HG03520 (cell line): ENCODE measurements at regions not wholly inside any gene's neighbourhood (a gene's known extent, or its start where the extent isn't known, plus 50 kb on each side); places are given as distances from the start of the nearest gene placed in this dataset.

Experiments
- ATAC-seq: cut with Tn5 transposase; IDR thresholded peaks from one replicate; pipeline ENCODE4 v1.9.1; 2021; ENCODE audit warnings: mild to moderate bottlenecking, moderate library complexity; ENCODE audit not compliant: unreplicated experiment

GRCh38 chr5:4159681-4160080, 564.0 kb downstream of the IRX1 start:
- ATAC-seq: no peak

GRCh38 chr5:4164167-4164566, 568.5 kb downstream of the IRX1 start:
- no peak for ATAC-seq

DNA sequence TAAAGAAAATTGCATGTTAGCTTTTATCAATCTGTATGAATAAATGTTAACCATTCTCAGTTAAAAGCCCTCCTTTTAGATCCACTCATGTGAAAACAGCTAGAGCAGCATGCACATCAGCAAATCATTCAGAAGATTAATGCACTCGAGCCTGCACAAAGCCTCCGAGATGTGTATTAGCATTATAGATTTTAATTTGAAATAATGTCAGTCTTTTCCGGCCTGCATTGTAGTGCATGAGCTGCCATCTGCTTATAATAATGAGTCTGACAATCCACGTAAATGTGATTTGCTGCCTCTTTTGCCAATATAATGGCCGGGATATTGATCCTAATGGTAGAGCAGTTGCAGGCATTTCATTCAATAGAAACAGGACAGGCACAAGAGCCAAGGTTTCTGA, 585.1 kb downstream of the IRX1 start:
- ATAC-seq: no peak

DNA sequence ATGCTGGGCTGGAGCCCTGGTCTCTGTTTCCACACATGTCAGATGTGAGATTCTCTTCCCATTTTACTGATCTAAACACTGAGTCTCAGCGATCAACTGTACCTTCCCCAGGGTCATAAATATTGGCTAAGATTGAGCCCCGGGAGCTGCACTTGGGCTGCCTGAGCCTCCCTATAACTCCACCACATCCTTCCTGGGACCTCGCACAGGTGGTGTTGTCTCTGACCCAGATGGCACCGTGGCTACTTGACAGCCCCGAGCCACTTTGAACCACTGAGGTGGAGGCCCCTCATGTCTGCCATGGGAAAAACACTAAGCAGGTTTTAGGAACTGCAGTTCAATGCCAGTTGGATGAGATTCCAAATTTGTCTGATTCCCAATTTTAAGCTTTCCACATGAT, 586.5 kb downstream of the IRX1 start:
- no peak for ATAC-seq

- ATAC-seq: no peak
Observed at GRCh38 chr5:4185127-4185526, 589.5 kb downstream of the IRX1 start.

GRCh38 chr5:4188704-4189103, 593.1 kb downstream of the IRX1 start:
- ATAC-seq: no peak

DNA sequence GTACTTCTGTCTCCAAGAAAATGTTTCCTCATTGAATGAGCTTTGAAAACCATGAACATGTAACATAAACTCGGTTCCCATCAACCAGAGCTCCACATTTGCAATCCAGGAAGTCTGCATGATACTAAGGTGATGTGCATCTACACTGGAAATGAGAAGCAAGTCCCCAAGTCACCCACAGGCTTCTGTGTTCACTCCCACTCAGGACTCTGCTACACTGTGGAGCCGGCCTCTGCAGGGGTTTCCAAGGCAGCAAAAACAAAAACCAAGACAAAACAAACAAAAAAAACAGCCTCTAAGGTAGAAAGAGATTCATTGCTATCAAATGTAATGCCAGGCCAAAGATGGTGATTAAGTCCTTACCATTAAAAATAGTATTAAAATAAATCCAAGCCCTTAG, 593.7 kb downstream of the IRX1 start:
- ATAC-seq: no peak

GRCh38 chr5:4191041-4191440, 595.4 kb downstream of the IRX1 start:
- ATAC-seq: no peak

DNA sequence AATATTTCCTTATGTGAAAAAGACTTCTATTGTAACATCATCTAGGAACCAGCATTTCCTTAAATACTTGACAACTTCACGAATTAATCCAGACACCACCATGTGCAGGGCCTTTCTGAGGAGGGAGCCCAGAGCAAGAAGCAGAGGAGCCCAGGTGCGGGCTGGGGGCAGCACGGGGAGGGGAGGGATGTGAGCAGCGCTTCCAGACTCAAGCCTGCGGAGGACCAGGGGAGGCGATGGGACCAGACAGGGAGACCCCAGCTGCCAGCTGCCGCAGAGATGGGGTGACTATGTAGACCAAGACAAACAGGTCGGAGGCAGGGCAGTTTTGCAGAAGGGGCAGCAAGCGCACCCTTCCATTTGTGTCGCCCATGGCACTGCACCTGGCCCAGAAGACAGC, 596.1 kb downstream of the IRX1 start:
- ATAC-seq: no peak

- no peak for ATAC-seq
Observed at GRCh38 chr5:4192111-4192510, 596.5 kb downstream of the IRX1 start.

DNA sequence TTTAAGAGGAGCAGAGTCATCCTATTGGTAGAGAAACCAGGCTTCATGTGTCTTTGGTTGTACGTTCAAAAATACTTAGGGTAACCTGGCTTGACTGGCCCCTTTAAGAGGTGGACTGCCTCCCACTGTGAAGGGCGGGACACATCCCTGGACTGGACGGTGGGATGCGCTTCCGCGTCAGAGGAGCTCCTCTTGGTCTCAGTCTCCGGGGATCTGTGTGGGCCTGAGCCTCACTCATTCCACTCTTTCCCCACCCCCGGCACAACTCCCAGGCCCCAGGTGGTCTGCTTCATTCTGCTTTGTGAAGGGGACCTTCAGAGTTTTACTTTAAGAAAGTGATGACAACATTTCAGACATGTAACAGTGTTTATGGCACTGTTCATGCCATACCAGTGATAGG, 601.1 kb downstream of the IRX1 start:
- no peak for ATAC-seq

DNA sequence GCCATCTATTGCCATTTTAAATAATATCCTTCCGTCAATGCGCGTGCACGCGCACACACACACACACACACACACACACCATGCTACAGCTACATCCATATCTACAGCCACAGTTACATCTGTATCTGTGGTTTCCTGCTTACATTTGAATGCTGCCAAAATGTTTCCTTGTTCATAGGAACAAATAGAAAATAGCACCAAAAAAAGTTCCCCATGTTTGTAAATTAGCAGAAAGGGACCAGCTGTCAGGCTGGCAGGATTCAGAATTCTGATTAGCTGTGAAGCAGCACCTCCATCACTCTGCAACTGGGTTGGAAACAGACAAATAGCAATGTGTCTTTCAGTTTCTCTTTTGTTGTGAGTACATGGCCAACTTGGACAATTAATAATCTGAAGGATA, 601.5 kb downstream of the IRX1 start:
- ATAC-seq: no peak

GRCh38 chr5:4198461-4198860, 602.8 kb downstream of the IRX1 start:
- ATAC-seq: no peak

DNA sequence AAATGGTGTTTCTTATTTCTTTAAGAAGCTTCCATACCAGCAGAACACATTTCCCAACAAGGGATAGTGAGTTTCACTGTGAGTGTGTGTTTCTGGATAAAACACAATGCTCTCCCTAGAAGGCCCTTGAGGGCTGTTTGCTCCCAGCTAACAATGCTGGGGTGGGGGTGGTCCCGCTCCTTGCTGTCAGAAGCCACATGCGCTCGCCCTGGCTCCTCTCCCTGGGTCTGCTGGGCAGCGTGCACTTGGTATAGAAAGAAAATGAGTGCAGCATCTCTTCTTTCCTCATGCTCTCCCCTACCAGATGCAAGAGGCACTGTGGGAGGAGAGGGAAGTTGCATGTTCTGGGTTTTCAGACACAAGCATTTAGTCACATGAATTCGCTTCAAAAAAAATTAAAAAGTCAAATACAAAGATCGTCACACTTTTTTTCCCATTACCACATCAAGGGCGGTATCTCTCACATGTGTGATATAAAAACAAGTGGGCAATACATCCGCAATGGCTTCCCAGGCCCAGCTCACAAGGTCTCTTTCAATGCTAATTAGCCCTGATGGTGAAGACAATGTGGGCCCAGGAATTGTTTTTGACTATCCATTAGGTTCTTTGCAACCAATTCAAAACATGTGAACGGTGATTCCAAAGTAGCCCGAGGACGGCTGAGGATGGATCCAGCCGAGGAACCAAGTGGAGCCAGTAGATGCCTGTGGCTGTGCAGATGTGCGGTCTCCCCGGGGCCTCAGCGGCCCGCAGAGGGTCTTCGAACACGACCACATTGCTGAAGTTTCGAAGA, 603.6 kb downstream of the IRX1 start:
- no peak for ATAC-seq

DNA sequence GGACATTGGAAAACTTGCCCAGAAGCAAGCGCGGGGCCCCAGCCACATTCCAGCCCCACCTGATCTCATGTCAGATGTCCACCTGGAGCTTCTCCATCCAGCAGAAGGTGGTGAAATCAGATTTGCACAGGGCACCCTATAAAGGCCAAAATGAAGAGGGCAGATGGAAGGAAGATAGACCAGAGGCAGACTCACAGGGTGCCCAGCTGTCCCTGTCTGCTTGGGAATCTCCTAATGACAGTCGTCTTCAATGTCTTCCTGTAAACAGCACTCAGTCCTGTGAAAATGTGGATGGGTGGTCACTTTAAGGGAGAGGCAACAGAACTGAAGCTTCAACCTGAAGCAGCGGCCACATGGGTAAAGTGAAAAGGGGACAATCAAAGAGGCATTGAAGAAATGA, 607.5 kb downstream of the IRX1 start:
- no peak for ATAC-seq

DNA sequence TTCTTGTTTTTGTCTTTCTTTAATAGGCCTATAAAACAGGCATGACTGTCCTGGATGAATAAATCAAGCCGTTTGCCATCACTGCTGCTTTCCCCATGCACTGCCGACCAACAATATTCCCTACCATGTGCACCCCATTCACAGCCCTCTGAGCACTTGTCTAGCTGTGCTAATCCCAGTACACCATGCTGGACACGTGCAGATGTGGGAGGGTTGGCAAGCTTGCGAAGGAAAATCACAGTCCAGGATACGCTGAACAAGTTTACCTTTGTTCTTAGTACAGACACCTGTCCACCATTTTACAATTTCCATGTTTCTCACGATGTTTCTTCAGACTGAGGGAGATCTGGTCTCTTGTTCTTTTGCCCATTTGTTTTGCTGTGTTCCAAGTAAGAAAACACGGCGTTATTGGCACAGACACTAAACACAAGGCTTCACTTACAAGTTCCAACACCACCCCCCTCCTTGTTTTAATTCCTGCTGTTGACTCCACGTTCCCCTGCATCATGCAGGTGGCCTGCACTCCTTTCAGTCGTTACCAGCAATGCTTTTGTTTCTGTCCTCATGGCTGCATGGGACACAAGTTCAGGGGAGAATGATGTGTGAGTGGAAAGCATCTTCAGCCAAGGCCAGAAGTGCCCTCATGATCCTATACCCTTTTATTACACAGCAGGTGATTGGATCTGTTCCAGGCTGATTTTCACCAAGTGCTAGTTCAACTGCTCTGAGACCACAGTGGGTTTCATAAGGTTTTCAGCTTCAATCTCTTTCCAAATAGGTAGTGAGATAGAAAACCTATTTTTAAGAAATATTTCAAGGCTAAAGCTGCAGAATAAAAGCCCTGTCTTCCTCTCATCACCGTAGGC, 608.9 kb downstream of the IRX1 start:
- no peak for ATAC-seq

GRCh38 chr5:4205398-4205797, 609.8 kb downstream of the IRX1 start:
- no peak for ATAC-seq

GRCh38 chr5:4206127-4206526, 610.5 kb downstream of the IRX1 start:
- ATAC-seq: no peak

DNA sequence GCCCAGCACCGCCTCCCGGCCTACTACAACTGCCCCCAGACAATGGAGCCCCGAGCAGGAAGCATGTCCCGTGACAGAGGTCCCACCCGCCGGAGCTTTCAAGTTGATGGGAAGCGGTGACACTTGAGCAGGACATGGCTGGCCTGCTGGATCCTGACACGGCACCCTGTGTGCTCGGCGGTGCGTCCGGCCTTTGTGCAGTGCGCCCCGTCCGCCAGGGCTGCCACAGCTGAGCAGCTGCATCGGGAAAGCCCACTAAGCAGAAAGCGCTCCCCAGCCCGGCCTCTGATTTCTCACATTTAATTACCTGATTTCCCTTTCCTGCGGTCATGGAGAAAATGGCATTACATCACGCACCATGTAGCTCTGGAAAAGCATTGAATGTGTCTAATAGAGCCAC, 611.9 kb downstream of the IRX1 start:
- no peak for ATAC-seq

- ATAC-seq: no peak
Observed at GRCh38 chr5:4208537-4208936, 612.9 kb downstream of the IRX1 start.

GRCh38 chr5:4208996-4209395, 613.4 kb downstream of the IRX1 start:
- no peak for ATAC-seq

- no peak for ATAC-seq
Observed at GRCh38 chr5:4212071-4212739, 616.6 kb downstream of the IRX1 start.
